Kidney epithelial cell (primary cell): ENCODE measurements at regions not wholly inside any gene's neighbourhood (a gene's known extent, or its start where the extent isn't known, plus 50 kb on each side); places are given as distances from the start of the nearest gene placed in this dataset.
"Not testable (repeated sequence)": the region's sequence is repeated elsewhere in the genome, so short reads cannot be mapped to it uniquely, and the experiment has no call there.

ENCODE experiments used
- DNase-seq: peaks from one replicate; pipeline ENCODE4 v3.0.0-alpha.2; 2010; ENCODE audit warnings: low read depth
- H3K27me3 ChIP-seq: 2 replicates; pipeline ENCODE4 v1.6.0; 2011; ENCODE audit warnings: low read length; ENCODE audit not compliant: control insufficient read depth, insufficient read depth
- H3K36me3 ChIP-seq: 2 replicates; pipeline ENCODE4 v1.5.1; 2011; ENCODE audit warnings: low read length; ENCODE audit not compliant: control insufficient read depth, insufficient read depth
- H3K4me3 ChIP-seq: 2 replicates; pipeline ENCODE4 v1.5.1; 2011; ENCODE audit warnings: low read depth, mild to moderate bottlenecking, control low read depth, low read length
- TF ChIP-seq, protein P1 (sequence below): IDR thresholded peaks from 2 replicates; pipeline ENCODE4 v1.5.1; 2011; ENCODE audit warnings: mild to moderate bottlenecking, moderate library complexity, low read length, control low read depth, inconsistent platforms; ENCODE audit not compliant: insufficient read depth, poor library complexity, severe bottlenecking

DNA sequence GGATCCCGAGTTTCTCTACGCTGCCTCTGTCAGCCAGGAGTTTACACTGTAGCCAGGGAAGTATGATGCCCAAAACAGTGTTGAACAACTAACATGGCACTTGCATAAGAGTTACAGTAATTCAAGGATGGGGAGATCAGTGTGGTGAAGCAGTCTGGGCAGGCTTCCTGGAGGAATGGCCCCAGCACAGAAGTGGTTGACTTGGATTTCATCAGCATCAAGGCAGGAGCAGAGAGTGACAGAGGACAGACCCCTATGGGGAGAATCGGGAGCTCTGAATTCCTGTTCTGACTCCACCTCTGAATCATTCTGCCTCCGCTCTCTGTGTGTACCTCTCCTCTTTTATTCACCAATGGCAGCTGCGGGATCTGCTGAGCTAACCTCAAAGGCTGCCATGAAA lies 124.5 kb downstream of the KCNA5 start:
- TF ChIP-seq, protein P1, sequence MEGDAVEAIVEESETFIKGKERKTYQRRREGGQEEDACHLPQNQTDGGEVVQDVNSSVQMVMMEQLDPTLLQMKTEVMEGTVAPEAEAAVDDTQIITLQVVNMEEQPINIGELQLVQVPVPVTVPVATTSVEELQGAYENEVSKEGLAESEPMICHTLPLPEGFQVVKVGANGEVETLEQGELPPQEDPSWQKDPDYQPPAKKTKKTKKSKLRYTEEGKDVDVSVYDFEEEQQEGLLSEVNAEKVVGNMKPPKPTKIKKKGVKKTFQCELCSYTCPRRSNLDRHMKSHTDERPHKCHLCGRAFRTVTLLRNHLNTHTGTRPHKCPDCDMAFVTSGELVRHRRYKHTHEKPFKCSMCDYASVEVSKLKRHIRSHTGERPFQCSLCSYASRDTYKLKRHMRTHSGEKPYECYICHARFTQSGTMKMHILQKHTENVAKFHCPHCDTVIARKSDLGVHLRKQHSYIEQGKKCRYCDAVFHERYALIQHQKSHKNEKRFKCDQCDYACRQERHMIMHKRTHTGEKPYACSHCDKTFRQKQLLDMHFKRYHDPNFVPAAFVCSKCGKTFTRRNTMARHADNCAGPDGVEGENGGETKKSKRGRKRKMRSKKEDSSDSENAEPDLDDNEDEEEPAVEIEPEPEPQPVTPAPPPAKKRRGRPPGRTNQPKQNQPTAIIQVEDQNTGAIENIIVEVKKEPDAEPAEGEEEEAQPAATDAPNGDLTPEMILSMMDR: no peak
- H3K27me3 ChIP-seq: no peaks in the 10 kb centered on the region
- no peak overlapping the region for H3K4me3 ChIP-seq
- no peak for DNase-seq
- no peaks in the 10 kb centered on the region for H3K36me3 ChIP-seq

DNA sequence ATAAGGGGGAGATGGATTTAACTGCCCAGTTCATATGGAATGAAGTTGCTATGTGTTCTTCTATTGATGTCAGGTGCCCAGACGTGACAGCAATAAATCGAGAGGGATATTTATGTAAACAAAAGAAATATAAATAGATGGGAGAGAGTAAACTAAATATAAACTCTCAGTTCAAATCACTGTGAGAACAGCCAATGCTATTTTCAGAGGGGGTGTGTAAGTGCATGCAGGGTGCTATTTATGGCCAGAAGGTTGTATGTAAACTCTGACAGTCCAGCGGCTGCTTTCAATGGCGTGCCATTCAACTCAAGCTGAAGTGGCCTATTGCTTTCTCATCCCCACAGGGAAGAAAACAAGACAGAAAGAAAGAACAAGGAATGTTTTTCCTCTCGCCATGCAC lies 127.2 kb downstream of the KCNA5 start:
- H3K27me3 ChIP-seq: no peaks in the 10 kb centered on the region
- TF ChIP-seq, protein P1: no peak
- no peak overlapping the region for H3K4me3 ChIP-seq
- DNase-seq: no peak
- no peaks in the 10 kb centered on the region for H3K36me3 ChIP-seq

DNA sequence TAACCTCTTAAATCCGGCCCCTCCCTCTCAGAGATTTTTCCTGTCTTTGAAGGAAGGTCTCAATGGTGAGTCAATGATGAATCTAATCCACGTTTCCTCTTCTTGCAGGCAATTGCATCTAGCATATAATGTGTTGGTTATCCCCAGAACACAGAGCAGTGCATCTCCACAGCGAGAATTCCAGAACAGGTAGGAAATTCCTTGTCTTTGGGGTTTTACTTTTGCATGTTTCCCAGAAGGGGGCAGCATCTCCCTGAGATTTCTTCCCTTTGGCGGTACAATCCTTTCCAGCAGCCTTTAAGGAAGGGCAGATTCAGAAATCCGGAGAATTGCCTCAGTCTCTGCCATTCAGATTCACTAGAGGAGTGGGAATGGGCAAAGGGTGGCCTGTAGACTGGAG lies 128.0 kb downstream of the KCNA5 start:
- H3K4me3 ChIP-seq: no peak overlapping the region
- no peaks in the 10 kb centered on the region for H3K36me3 ChIP-seq
- TF ChIP-seq, protein P1: peak; percentile 69
- H3K27me3 ChIP-seq: no peaks in the 10 kb centered on the region
- DNase-seq: no peak

DNA sequence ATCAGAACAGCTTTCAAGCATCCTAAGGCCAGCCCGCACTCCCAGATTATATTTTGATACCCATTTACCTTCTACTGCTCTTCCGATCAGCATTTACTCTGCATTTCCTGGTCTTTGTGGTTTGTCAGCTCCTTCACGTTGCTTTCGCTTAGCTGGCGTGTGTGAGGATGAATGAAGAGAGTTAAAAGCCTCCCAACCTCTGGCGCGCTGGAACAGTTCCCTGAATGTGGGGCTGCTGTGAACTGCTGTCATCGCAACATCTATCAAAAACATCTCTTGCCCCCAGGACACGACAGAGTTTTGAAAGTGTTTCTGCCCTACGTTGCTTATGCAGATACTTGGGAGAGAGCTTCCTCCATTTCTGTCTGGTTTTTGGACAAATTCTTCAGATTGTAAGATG lies 129.2 kb downstream of the KCNA5 start:
- H3K4me3 ChIP-seq: no peak overlapping the region
- H3K27me3 ChIP-seq: no peaks in the 10 kb centered on the region
- no peaks in the 10 kb centered on the region for H3K36me3 ChIP-seq
- TF ChIP-seq, protein P1: no peak
- no peak for DNase-seq

DNA sequence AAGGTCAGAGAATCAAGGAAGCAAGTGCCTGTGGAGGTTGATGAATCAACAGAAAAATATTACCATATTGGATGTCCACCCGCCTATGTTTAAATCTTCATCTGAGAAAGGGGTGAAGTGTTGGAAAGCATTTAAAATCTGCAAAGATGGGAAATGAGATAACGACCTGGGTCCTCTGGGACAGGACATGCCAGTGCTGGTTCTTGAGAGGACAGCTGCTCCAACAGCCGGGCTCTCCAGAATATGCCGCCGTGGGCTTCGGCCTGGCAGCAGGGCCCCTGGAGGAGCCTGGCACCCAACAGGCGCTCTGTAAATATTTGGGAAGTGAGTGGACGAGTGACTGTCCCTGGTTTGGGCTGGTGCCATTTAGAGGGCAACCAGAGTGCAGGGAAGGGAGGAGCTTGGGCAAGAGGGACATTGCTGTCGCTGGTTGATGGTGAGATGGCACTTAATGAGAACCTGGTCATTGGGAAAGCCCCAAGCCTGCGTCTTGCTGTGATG lies 129.9 kb downstream of the KCNA5 start:
- no peak for DNase-seq
- TF ChIP-seq, protein P1: no peak
- no peaks in the 10 kb centered on the region for H3K36me3 ChIP-seq
- no peak overlapping the region for H3K4me3 ChIP-seq
- H3K27me3 ChIP-seq: no peaks in the 10 kb centered on the region

DNA sequence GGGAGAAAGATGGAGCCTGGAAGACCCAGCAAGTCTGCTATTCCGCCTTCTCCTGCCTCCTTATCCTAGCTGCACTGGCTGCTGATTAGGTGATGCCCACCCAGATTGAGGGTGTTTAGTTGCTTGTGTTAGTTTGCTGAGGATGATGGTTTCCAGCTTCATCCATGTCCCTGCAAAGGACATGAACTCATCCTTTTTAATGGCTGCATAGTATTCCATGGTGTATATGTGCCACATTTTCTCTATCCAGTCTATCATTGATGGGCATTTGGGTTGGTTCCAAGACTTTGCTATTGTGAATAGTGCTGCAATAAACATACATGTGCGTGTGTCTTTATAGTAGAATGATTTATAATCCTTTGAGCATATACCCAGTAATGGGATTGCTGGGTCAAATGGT lies 131.7 kb downstream of the KCNA5 start:
- H3K4me3 ChIP-seq, H3K36me3 ChIP-seq, DNase-seq, H3K27me3 ChIP-seq: not testable (repeated sequence)

DNA sequence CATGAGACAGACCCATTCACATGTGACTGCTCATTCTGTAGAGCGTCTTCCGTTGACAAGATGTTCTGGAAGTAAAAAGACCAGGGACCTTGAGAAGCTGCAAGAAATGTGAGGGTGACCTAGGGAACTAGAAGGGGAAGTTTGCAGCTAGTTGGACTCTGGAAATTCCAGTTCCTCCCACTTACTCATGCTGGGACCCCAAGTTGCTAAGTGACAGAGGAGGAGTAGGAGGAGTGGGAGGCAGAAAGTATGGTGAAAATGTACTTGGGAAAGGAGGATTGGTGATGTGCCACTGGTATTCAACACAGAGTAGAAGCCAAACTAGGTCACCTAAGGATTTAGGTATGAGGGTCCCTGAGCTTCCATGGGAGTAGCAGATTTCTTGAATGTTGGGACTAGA lies 132.4 kb downstream of the KCNA5 start:
- Histone ChIP-seq H3K36me3 (no peaks in the 10 kb centered on the region), H3K4me3 (no peak overlapping the region), H3K27me3 (no peaks in the 10 kb centered on the region)
- DNase-seq: no peak
- TF ChIP-seq, protein P1: no peak
